GM23248 (cell line): ENCODE measurements at regions not wholly inside any gene's neighbourhood (a gene's known extent, or its start where the extent isn't known, plus 50 kb on each side); places are given as distances from the start of the nearest gene placed in this dataset.

Experiments used
- DNase-seq: peaks from one replicate; pipeline ENCODE4 v3.0.0-alpha.2; 2015
- H2AFZ ChIP-seq: fragments of 200-600 bp; sonication (generic); 2 replicates; pipeline ENCODE4 v1.6.1; 2016; ENCODE audit warnings: antibody characterized with exemption
- H3F3A ChIP-seq: fragments of 200-600 bp; sonication (generic); 2 replicates; pipeline ENCODE4 v1.6.1; 2016; ENCODE audit warnings: mild to moderate bottlenecking, antibody characterized with exemption, mixed run types; ENCODE audit not compliant: insufficient read depth
- H3K27ac ChIP-seq: fragments of 200-600 bp; sonication (generic); 2 replicates; pipeline ENCODE4 v1.5.1; 2016; ENCODE audit warnings: mild to moderate bottlenecking
- H3K27me3 ChIP-seq: fragments of 200-600 bp; sonication (generic); replicated peaks from 2 replicates; pipeline ENCODE4 v1.6.1; 2016; ENCODE audit warnings: mild to moderate bottlenecking; ENCODE audit not compliant: insufficient read depth
- H3K36me3 ChIP-seq: fragments of 200-600 bp; sonication (generic); 2 replicates; pipeline ENCODE4 v1.6.1; 2016; ENCODE audit warnings: low read depth, mild to moderate bottlenecking
- H3K4me1 ChIP-seq: fragments of 200-600 bp; sonication (generic); 2 replicates; pipeline ENCODE4 v1.6.1; 2016; ENCODE audit warnings: mild to moderate bottlenecking; ENCODE audit not compliant: insufficient read depth
- H3K4me2 ChIP-seq: fragments of 200-600 bp; sonication (generic); one replicate; pipeline ENCODE4 v1.6.1; 2016; ENCODE audit warnings: mild to moderate bottlenecking; ENCODE audit not compliant: unreplicated experiment
- H3K4me3 ChIP-seq: fragments of 200-600 bp; sonication (generic); 2 replicates; pipeline ENCODE4 v1.5.1; 2016; ENCODE audit warnings: mild to moderate bottlenecking
- H3K79me2 ChIP-seq: fragments of 200-600 bp; sonication (generic); 2 replicates; pipeline ENCODE4 v1.6.1; 2016; ENCODE audit warnings: mild to moderate bottlenecking; ENCODE audit not compliant: insufficient read depth
- H3K9ac ChIP-seq: fragments of 200-600 bp; sonication (generic); 2 replicates; pipeline ENCODE4 v1.6.1; 2016; ENCODE audit warnings: mild to moderate bottlenecking
- H3K9me2 ChIP-seq: fragments of 200-600 bp; sonication (generic); 2 replicates; pipeline ENCODE4 v1.6.1; 2016; ENCODE audit warnings: mixed run types, mild to moderate bottlenecking, moderate library complexity; ENCODE audit not compliant: insufficient read depth
- H3K9me3 ChIP-seq: fragments of 200-600 bp; sonication (generic); one replicate; pipeline ENCODE4 v1.6.1; 2017; ENCODE audit warnings: low read depth
- H4K20me1 ChIP-seq: fragments of 200-600 bp; sonication (generic); 2 replicates; pipeline ENCODE4 v1.6.0; 2016; ENCODE audit not compliant: insufficient read depth
- EZH2 ChIP-seq: fragments of 200-600 bp; sonication (generic); IDR thresholded peaks from 2 replicates; pipeline ENCODE4 v1.6.1; 2018; ENCODE audit warnings: antibody characterized with exemption, mild to moderate bottlenecking; ENCODE audit not compliant: insufficient read depth, poor library complexity, severe bottlenecking
- EZH2phosphoT487 ChIP-seq: fragments of 200-600 bp; sonication (generic); IDR thresholded peaks from 2 replicates; pipeline ENCODE4 v1.6.1; 2018; ENCODE audit warnings: antibody characterized with exemption, moderate library complexity, mild to moderate bottlenecking, low read depth; ENCODE audit not compliant: insufficient read depth
- WGBS, 2 experiments: methylation state at CpG; one replicate each; pipeline ENCODE4 v1.1.6; 2015 to 2017; ENCODE audit warnings: low lambda C conversion rate in 2 of 2, low coverage in 1 of 2; ENCODE audit errors: missing lambda C conversion rate in 2 of 2; 5-methylcytosine and 5-hydroxymethylcytosine counted together
- in situ Hi-C: fragments of 300-500 bp; cut with MboI; formaldehyde crosslinking; loops from 2 replicates; pipeline ENCODE4 v1.15.0; 2020

GRCh38 chr13:106710266-106710665 lies 142.3 kb upstream of the ARGLU1 start:
- H3K27me3 ChIP-seq = no peaks in the 10 kb centered on the region
- H3K9me3 ChIP-seq = no peaks in the 10 kb centered on the region
- H3K79me2 ChIP-seq = no peaks in the 10 kb centered on the region
- no peaks in the 10 kb centered on the region for H3K36me3 ChIP-seq
- no peaks in the 10 kb centered on the region for H3K4me1 ChIP-seq
- H3F3A ChIP-seq = no peaks in the 10 kb centered on the region
- H3K27ac ChIP-seq = no peak overlapping the region
- H3K4me2 ChIP-seq = no peak overlapping the region
- H3K9ac ChIP-seq = no peak overlapping the region
- no peak for DNase-seq
- TF ChIP-seq EZH2 (no peak), EZH2phosphoT487 (no peak)
- in situ Hi-C loops = no loop called here
- no peak overlapping the region for H2AFZ ChIP-seq
- H3K9me2 ChIP-seq = no peaks in the 10 kb centered on the region
- no peaks in the 10 kb centered on the region for H4K20me1 ChIP-seq
- no peak overlapping the region for H3K4me3 ChIP-seq
- WGBS, 2 experiments = 1 to 2% methylated on average over 7 of the region's 7 CpGs

GRCh38 chr13:106709522-106709921 lies 141.6 kb upstream of the ARGLU1 start:
- in situ Hi-C loops = no loop called here
- 2% methylated on average over 3 of the region's 3 CpGs for WGBS, 2 experiments

GRCh38 chr13:106702505-106702904 lies 134.6 kb upstream of the ARGLU1 start:
- WGBS, 2 experiments = 57 to 63% methylated on average over 9 of the region's 9 CpGs
- no peak overlapping the region for H3K4me3 ChIP-seq
- H3K9ac ChIP-seq = no peak overlapping the region
- H3K4me1 ChIP-seq = no peaks in the 10 kb centered on the region
- H3K9me2 ChIP-seq = no peaks in the 10 kb centered on the region
- no peak for DNase-seq
- no peak overlapping the region for H3K4me2 ChIP-seq
- no peak overlapping the region for H2AFZ ChIP-seq
- no peaks in the 10 kb centered on the region for H3F3A ChIP-seq
- no peak overlapping the region for H3K27ac ChIP-seq
- H3K79me2 ChIP-seq = no peaks in the 10 kb centered on the region
- no peaks in the 10 kb centered on the region for H3K36me3 ChIP-seq
- TF ChIP-seq EZH2phosphoT487 (no peak), EZH2 (no peak)
- H4K20me1 ChIP-seq = no peaks in the 10 kb centered on the region
- no peaks in the 10 kb centered on the region for H3K27me3 ChIP-seq
- in situ Hi-C loops = no loop called here
- H3K9me3 ChIP-seq = no peaks in the 10 kb centered on the region

More at GRCh38 chr13:106709522-106709921, 141.6 kb upstream of the ARGLU1 start:
- no peaks in the 10 kb centered on the region for H3K36me3 ChIP-seq
- no peaks in the 10 kb centered on the region for H3K27me3 ChIP-seq
- no peak for TF ChIP-seq EZH2
- no peak overlapping the region for H3K4me3 ChIP-seq
- H3K4me2 ChIP-seq = no peak overlapping the region
- H3K9ac ChIP-seq = no peak overlapping the region
- H3K27ac ChIP-seq = no peak overlapping the region
- H3K9me2 ChIP-seq = no peaks in the 10 kb centered on the region
- H3K9me3 ChIP-seq = no peaks in the 10 kb centered on the region
- H4K20me1 ChIP-seq = no peaks in the 10 kb centered on the region
- H3K4me1 ChIP-seq = no peaks in the 10 kb centered on the region
- DNase-seq = no peak
- no peaks in the 10 kb centered on the region for H3F3A ChIP-seq
- no peaks in the 10 kb centered on the region for H3K79me2 ChIP-seq
- no peak overlapping the region for H2AFZ ChIP-seq

- no peaks in the 10 kb centered on the region for H3K36me3 ChIP-seq
These were observed 133.9 kb upstream of the ARGLU1 start for GRCh38 chr13:106701771-106702341.

GRCh38 chr13:106700439-106700838 lies 132.5 kb upstream of the ARGLU1 start:
- Histone ChIP-seq H3K9me2 (no peaks in the 10 kb centered on the region), H3K79me2 (no peaks in the 10 kb centered on the region), H4K20me1 (no peaks in the 10 kb centered on the region), H3K4me2 (no peak overlapping the region), H3K9ac (no peak overlapping the region), H3K27ac (no peak overlapping the region), H3K4me3 (no peak overlapping the region), H3F3A (no peaks in the 10 kb centered on the region), H2AFZ (no peak overlapping the region), H3K36me3 (no peaks in the 10 kb centered on the region), H3K27me3 (no peaks in the 10 kb centered on the region), H3K4me1 (no peaks in the 10 kb centered on the region), H3K9me3 (no peaks in the 10 kb centered on the region)
- no peak for TF ChIP-seq EZH2
- no peak for TF ChIP-seq EZH2phosphoT487
- DNase-seq = peak; percentile 8
- in situ Hi-C loops = no loop called here
- 4% methylated on average over 4 of the region's 4 CpGs for WGBS, 2 experiments

More at GRCh38 chr13:106701771-106702341, 133.9 kb upstream of the ARGLU1 start:
- DNase-seq = no peak
- 57 to 61% methylated on average over 17 of the region's 17 CpGs for WGBS, 2 experiments
- Histone ChIP-seq H3F3A (no peaks in the 10 kb centered on the region), H3K4me3 (no peak overlapping the region), H3K27ac (no peak overlapping the region), H3K9me2 (no peaks in the 10 kb centered on the region), H3K9me3 (no peaks in the 10 kb centered on the region), H3K9ac (no peak overlapping the region), H2AFZ (no peak overlapping the region), H3K27me3 (no peaks in the 10 kb centered on the region), H4K20me1 (no peaks in the 10 kb centered on the region), H3K4me2 (no peak overlapping the region), H3K4me1 (no peaks in the 10 kb centered on the region), H3K79me2 (no peaks in the 10 kb centered on the region)
- in situ Hi-C loops = no loop called here
- TF ChIP-seq EZH2phosphoT487 (no peak), EZH2 (no peak)
